H1 (cell line): ENCODE measurements at regions not wholly inside any gene's neighbourhood (a gene's known extent, or its start where the extent isn't known, plus 50 kb on each side); places are given as distances from the start of the nearest gene placed in this dataset.

Source experiments
- ATF3 ChIP-seq: IDR thresholded peaks from 2 replicates; pipeline ENCODE4 v1.6.1; 2011; ENCODE audit warnings: low read depth, mild to moderate bottlenecking, low read length; ENCODE audit not compliant: insufficient read depth
- EZH2 ChIP-seq: fragments of 200-600 bp; sonication (generic); IDR thresholded peaks from 2 replicates; pipeline ENCODE4 v1.7.1; 2012; ENCODE audit warnings: low read depth, mild to moderate bottlenecking, moderate library complexity, low read length, inconsistent platforms; ENCODE audit not compliant: severe bottlenecking
- KDM4A ChIP-seq: IDR thresholded peaks from one replicate; pipeline ENCODE4 v1.7.1; 2012; ENCODE audit warnings: low read depth, mild to moderate bottlenecking, moderate library complexity, low read length, inconsistent platforms; ENCODE audit not compliant: severe bottlenecking
- PHF8 ChIP-seq: fragments of 200-600 bp; sonication (generic); conservative IDR thresholded peaks from 2 replicates; pipeline ENCODE4 v1.7.1; 2012; ENCODE audit warnings: low read depth, mild to moderate bottlenecking, inconsistent platforms, low read length, moderate library complexity
- POLR2AphosphoS5 ChIP-seq: IDR thresholded peaks from 2 replicates; pipeline ENCODE4 v1.6.1; 2011; ENCODE audit warnings: low read depth, low read length
- RNF2 ChIP-seq: fragments of 200-900, 300-1000 bp; sonication (generic); IDR thresholded peaks from 2 replicates; pipeline ENCODE4 v1.7.1; 2016; ENCODE audit warnings: borderline replicate concordance, low read depth, mild to moderate bottlenecking, antibody characterized with exemption, low read length; ENCODE audit not compliant: poor library complexity, severe bottlenecking; ENCODE audit errors: missing control alignments
- RXRA ChIP-seq: IDR thresholded peaks from 2 replicates; pipeline ENCODE4 v1.6.1; 2011; ENCODE audit warnings: low read depth, mild to moderate bottlenecking, low read length, moderate library complexity; ENCODE audit not compliant: insufficient read depth
- TAF1 ChIP-seq: IDR thresholded peaks from 2 replicates; pipeline ENCODE4 v1.6.1; 2011; ENCODE audit warnings: mild to moderate bottlenecking, low read depth, low read length
- TF ChIP-seq, protein P1 (sequence below), 3 experiments: IDR thresholded peaks; 1 replicate in 2 of 3; 2 replicates in 1 of 3; pipeline versions ENCODE4 v1.5.1 to v1.6.1; 2011; ENCODE audit warnings: low read length in 3 of 3, mild to moderate bottlenecking in 3 of 3, inconsistent platforms in 2 of 3, low read depth in 1 of 3, moderate library complexity in 1 of 3; ENCODE audit not compliant: insufficient read depth in 1 of 3; ENCODE audit errors: control extremely low read depth in 1 of 3

DNA sequence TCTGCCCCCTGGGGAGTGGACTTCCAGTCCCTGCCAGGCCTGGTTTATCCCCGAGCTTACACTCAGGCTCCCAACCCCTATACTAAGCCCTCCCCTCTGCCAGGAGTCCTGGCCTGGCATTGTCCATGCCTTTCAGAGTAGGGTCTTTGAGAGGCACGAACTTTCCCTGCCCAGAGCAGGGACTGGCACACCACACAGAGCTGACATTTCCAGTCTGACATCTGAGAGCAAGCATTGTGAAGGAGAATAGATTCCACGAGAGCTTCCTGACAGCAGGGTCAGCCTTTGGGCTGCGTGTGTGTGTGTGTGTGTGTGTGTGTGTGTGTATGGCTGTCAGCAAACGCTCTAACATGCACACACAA, 59.5 kb upstream of the LAPTM5 start:
- TF ChIP-seq PHF8, result no peak
- TF ChIP-seq, protein P1, sequence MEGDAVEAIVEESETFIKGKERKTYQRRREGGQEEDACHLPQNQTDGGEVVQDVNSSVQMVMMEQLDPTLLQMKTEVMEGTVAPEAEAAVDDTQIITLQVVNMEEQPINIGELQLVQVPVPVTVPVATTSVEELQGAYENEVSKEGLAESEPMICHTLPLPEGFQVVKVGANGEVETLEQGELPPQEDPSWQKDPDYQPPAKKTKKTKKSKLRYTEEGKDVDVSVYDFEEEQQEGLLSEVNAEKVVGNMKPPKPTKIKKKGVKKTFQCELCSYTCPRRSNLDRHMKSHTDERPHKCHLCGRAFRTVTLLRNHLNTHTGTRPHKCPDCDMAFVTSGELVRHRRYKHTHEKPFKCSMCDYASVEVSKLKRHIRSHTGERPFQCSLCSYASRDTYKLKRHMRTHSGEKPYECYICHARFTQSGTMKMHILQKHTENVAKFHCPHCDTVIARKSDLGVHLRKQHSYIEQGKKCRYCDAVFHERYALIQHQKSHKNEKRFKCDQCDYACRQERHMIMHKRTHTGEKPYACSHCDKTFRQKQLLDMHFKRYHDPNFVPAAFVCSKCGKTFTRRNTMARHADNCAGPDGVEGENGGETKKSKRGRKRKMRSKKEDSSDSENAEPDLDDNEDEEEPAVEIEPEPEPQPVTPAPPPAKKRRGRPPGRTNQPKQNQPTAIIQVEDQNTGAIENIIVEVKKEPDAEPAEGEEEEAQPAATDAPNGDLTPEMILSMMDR (IDR thresholded peaks at IDR 0.05; ENCODE audit: control extremely low read depth in 1 of 3, insufficient read depth in 1 of 3, low read depth in 1 of 3, low read length in 3 of 3), result no peak
- no peak for TF ChIP-seq ATF3
- no peak for TF ChIP-seq TAF1
- no peak for TF ChIP-seq EZH2
- TF ChIP-seq RXRA, result no peak
- TF ChIP-seq POLR2AphosphoS5, result no peak
- TF ChIP-seq KDM4A, result no peak
- no peak for TF ChIP-seq RNF2
